Esophagus (tissue), 2 donors: ENCODE measurements at regions not wholly inside any gene's neighbourhood (a gene's known extent, or its start where the extent isn't known, plus 50 kb on each side); places are given as distances from the start of the nearest gene placed in this dataset.

Source experiments
- H3K27ac ChIP-seq, 2 donors: one replicate each; pipeline ENCODE4 v1.5.1; 2013; ENCODE audit warnings: low read depth in 2 of 2, mild to moderate bottlenecking in 2 of 2, inconsistent platforms in 1 of 2, low read length in 1 of 2, moderate library complexity in 1 of 2
- H3K27me3 ChIP-seq, 2 donors: one replicate each; pipeline ENCODE4 v1.6.1; 2013; ENCODE audit warnings: low read length in 2 of 2, control low read depth in 1 of 2, mild to moderate bottlenecking in 1 of 2; ENCODE audit not compliant: insufficient read depth in 2 of 2, control insufficient read depth in 1 of 2
- H3K36me3 ChIP-seq, 2 donors: one replicate each; pipeline ENCODE4 v1.6.1; 2013; ENCODE audit warnings: low read length in 1 of 2; ENCODE audit not compliant: control insufficient read depth in 2 of 2, insufficient read depth in 2 of 2
- H3K4me1 ChIP-seq, 2 donors: one replicate each; pipeline ENCODE4 v1.6.1; 2013; ENCODE audit warnings: low read length in 1 of 2; ENCODE audit not compliant: control insufficient read depth in 2 of 2, insufficient read depth in 2 of 2
- H3K4me3 ChIP-seq, 2 donors: one replicate each; pipeline ENCODE4 v1.5.1; 2013; ENCODE audit warnings: low read length in 2 of 2, mild to moderate bottlenecking in 2 of 2, low read depth in 1 of 2, moderate library complexity in 1 of 2
- H3K9me3 ChIP-seq, 2 donors: one replicate each; pipeline ENCODE4 v1.6.1; 2013; ENCODE audit warnings: mild to moderate bottlenecking in 2 of 2, low read depth in 1 of 2, low read length in 1 of 2, moderate library complexity in 1 of 2; ENCODE audit not compliant: control insufficient read depth in 2 of 2, insufficient read depth in 1 of 2
- WGBS, 2 donors: extraction: QIAGEN DNeasy Blood & Tissue Kit; methylation state at CpG; one replicate each; pipeline ENCODE4 v1.1.7; 2013; 5-methylcytosine and 5-hydroxymethylcytosine counted together
- donor health status: healthy with polysubstance abuse.
- donor health status: Bipolar disorder and iron deficiency.

GRCh38 chr3:113065336-113065735 is 74.6 kb downstream of the GTPBP8 start:
- no peaks in the 10 kb centered on the region for H3K27me3 ChIP-seq
- no peaks in the 10 kb centered on the region for H3K36me3 ChIP-seq
- 86 to 87% methylated on average over 3 of the region's 3 CpGs for WGBS, 2 donors
- H3K27ac ChIP-seq: no peak overlapping the region
- H3K4me1 ChIP-seq: no peaks in the 10 kb centered on the region
- H3K9me3 ChIP-seq: no peaks in the 10 kb centered on the region
- H3K4me3 ChIP-seq: no peak overlapping the region

- Histone ChIP-seq H3K4me1 (no peaks in the 10 kb centered on the region), H3K36me3 (no peaks in the 10 kb centered on the region), H3K9me3 (no peaks in the 10 kb centered on the region), H3K27me3 (no peaks in the 10 kb centered on the region), H3K27ac (no peak overlapping the region), H3K4me3 (no peak overlapping the region)
- 52 to 69% methylated on average over 1 of the region's 1 CpG for WGBS, 2 donors
These were observed 79.4 kb downstream of the GTPBP8 start for GRCh38 chr3:113070072-113070640.

- 46 to 51% methylated on average over 4 of the region's 4 CpGs for WGBS, 2 donors
- no peaks in the 10 kb centered on the region for H3K27me3 ChIP-seq
- no peaks in the 10 kb centered on the region for H3K4me1 ChIP-seq
- no peaks in the 10 kb centered on the region for H3K9me3 ChIP-seq
- H3K36me3 ChIP-seq: no peaks in the 10 kb centered on the region
- H3K27ac ChIP-seq: no peak overlapping the region
- no peak overlapping the region for H3K4me3 ChIP-seq
These were observed 79.9 kb downstream of the GTPBP8 start for GRCh38 chr3:113070681-113071113.

- Histone ChIP-seq H3K4me3 (no peak overlapping the region), H3K27ac (no peak overlapping the region), H3K9me3 (no peaks in the 10 kb centered on the region), H3K27me3 (no peaks in the 10 kb centered on the region), H3K36me3 (no peaks in the 10 kb centered on the region), H3K4me1 (no peaks in the 10 kb centered on the region)
- WGBS, 2 donors: 69 to 72% methylated on average over 4 of the region's 4 CpGs
These were observed 84.8 kb downstream of the GTPBP8 start for GRCh38 chr3:113075588-113075987.

- H3K27me3 ChIP-seq: no peaks in the 10 kb centered on the region
- 60 to 64% methylated on average over 10 of the region's 10 CpGs for WGBS, 2 donors
- H3K36me3 ChIP-seq: no peaks in the 10 kb centered on the region
- H3K4me3 ChIP-seq: no peak overlapping the region
- no peaks in the 10 kb centered on the region for H3K4me1 ChIP-seq
- H3K9me3 ChIP-seq: no peaks in the 10 kb centered on the region
- H3K27ac ChIP-seq: no peak overlapping the region
These were observed 88.6 kb downstream of the GTPBP8 start for GRCh38 chr3:113079218-113079961.

GRCh38 chr3:113084777-113085176 is 94.0 kb downstream of the GTPBP8 start:
- Histone ChIP-seq H3K27ac (no peak overlapping the region), H3K4me1 (no peaks in the 10 kb centered on the region), H3K9me3 (no peaks in the 10 kb centered on the region), H3K4me3 (no peak overlapping the region), H3K27me3 (no peaks in the 10 kb centered on the region), H3K36me3 (no peaks in the 10 kb centered on the region)
- 10 to 29% methylated on average over 2 of the region's 2 CpGs for WGBS, 2 donors

GRCh38 chr3:113086560-113087461 is 96.0 kb downstream of the GTPBP8 start:
- Histone ChIP-seq H3K27ac (no peak overlapping the region), H3K4me3 (no peak overlapping the region), H3K9me3 (no peaks in the 10 kb centered on the region), H3K36me3 (no peaks in the 10 kb centered on the region), H3K4me1 (no peaks in the 10 kb centered on the region), H3K27me3 (no peaks in the 10 kb centered on the region)
- 68 to 78% methylated on average over 6 of the region's 6 CpGs for WGBS, 2 donors

GRCh38 chr3:113088616-113089015 is 97.8 kb downstream of the GTPBP8 start:
- Histone ChIP-seq H3K4me3 (no peak overlapping the region), H3K36me3 (no peaks in the 10 kb centered on the region), H3K27ac (no peak overlapping the region), H3K9me3 (no peaks in the 10 kb centered on the region), H3K4me1 (no peaks in the 10 kb centered on the region), H3K27me3 (no peaks in the 10 kb centered on the region)
- WGBS, 2 donors: 60 to 87% methylated on average over 8 of the region's 8 CpGs

- Histone ChIP-seq H3K9me3 (no peaks in the 10 kb centered on the region), H3K27me3 (no peaks in the 10 kb centered on the region), H3K27ac (no peak overlapping the region), H3K36me3 (no peaks in the 10 kb centered on the region), H3K4me3 (no peak overlapping the region), H3K4me1 (no peaks in the 10 kb centered on the region)
- WGBS, 2 donors: 83 to 87% methylated on average over 1 of the region's 1 CpG
These were observed 100.6 kb downstream of the GTPBP8 start for GRCh38 chr3:113091417-113091816.
